Activated CD8-positive, alpha-beta memory T cell treated with anti-CD3 and anti-CD28 coated beads, Interleukin-2, amount 50 U/mL, for 4 hours (primary cell): ENCODE measurements at regions not wholly inside any gene's neighbourhood (a gene's known extent, or its start where the extent isn't known, plus 50 kb on each side); places are given as distances from the start of the nearest gene placed in this dataset.
"Not testable (repeated sequence)": the region's sequence is repeated elsewhere in the genome, so short reads cannot be mapped to it uniquely, and the experiment has no call there.

Source experiments
- DNase-seq: peaks from one replicate; pipeline ENCODE4 v3.0.0-alpha.2; 2020

- DNase-seq: not testable (repeated sequence)
These were observed 124.9 kb upstream of the BCOR start for GRCh38 chrX:40222612-40223011.

GRCh38 chrX:40213092-40213491 lies 115.3 kb upstream of the BCOR start:
- no peak for DNase-seq

- no peak for DNase-seq
These were observed 112.3 kb upstream of the BCOR start for GRCh38 chrX:40209951-40210617.

GRCh38 chrX:40207626-40208025 lies 109.9 kb upstream of the BCOR start:
- DNase-seq: peak; percentile 21

- no peak for DNase-seq
These were observed 107.7 kb upstream of the BCOR start for GRCh38 chrX:40205471-40205870.

- no peak for DNase-seq
These were observed 104.7 kb upstream of the BCOR start for GRCh38 chrX:40202456-40202855.

GRCh38 chrX:40201329-40201885 lies 103.6 kb upstream of the BCOR start:
- no peak for DNase-seq

GRCh38 chrX:40199704-40200103 lies 101.9 kb upstream of the BCOR start:
- no peak for DNase-seq

- DNase-seq: no peak
These were observed 99.3 kb upstream of the BCOR start for GRCh38 chrX:40197071-40197470.

GRCh38 chrX:40195368-40195767 lies 97.6 kb upstream of the BCOR start:
- DNase-seq: no peak

GRCh38 chrX:40192196-40192595 lies 94.4 kb upstream of the BCOR start:
- DNase-seq: no peak

- DNase-seq: no peak
These were observed 91.9 kb upstream of the BCOR start for GRCh38 chrX:40189637-40190036.

- no peak for DNase-seq
These were observed 91.0 kb upstream of the BCOR start for GRCh38 chrX:40188573-40189417.

GRCh38 chrX:40184968-40185367 lies 87.2 kb upstream of the BCOR start:
- DNase-seq: no peak

- no peak for DNase-seq
These were observed 84.9 kb upstream of the BCOR start for GRCh38 chrX:40182615-40183014.

- no peak for DNase-seq
These were observed 84.3 kb upstream of the BCOR start for GRCh38 chrX:40182095-40182494.

GRCh38 chrX:40179283-40179682 lies 81.5 kb upstream of the BCOR start:
- DNase-seq: no peak

- no peak for DNase-seq
These were observed 80.4 kb upstream of the BCOR start for GRCh38 chrX:40177942-40178715.

GRCh38 chrX:40177489-40177888 lies 79.7 kb upstream of the BCOR start:
- no peak for DNase-seq

- no peak for DNase-seq
These were observed 79.3 kb upstream of the BCOR start for GRCh38 chrX:40177117-40177430.

GRCh38 chrX:40176351-40177116 lies 78.8 kb upstream of the BCOR start:
- peak; percentile 80 for DNase-seq

GRCh38 chrX:40175511-40176350 lies 78.0 kb upstream of the BCOR start:
- peak; percentile 73 for DNase-seq
